ENCODE measurements at regions not wholly inside any gene's neighbourhood (a gene's known extent, or its start where the extent isn't known, plus 50 kb on each side); places are given as distances from the start of the nearest gene placed in this dataset.

DNA sequence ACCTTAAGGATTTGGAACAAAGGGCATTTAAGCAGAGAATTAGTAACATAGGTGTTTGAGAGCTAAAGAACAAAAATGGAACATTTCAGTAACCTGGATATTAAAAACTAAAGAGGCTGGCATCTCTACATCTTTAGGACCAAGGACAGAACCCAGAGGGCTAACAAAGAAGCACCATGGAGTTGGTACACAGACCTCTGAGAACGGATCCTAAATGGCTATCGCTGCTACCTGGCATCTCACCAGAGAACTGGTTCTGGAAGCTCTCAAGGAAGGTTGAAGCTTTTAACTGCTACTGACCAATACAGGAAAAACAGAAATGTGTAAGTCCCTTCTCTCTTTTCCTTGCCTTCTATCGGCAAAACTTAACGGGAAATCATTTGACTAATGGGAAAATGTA lies 118.4 kb upstream of the TLL1 start:
- Histone ChIP-seq H3K4me3 (ENCODE audit: low read length in 3 of 3) (no peak overlapping the region), H3K27me3 (ENCODE audit: control insufficient read depth, insufficient read depth, low read length) (no peaks in the 10 kb centered on the region), H3K27ac (ENCODE audit: low read depth in 2 of 2, low read length in 2 of 2) (no peak overlapping the region), H3K9me3 (ENCODE audit: control insufficient read depth in 2 of 3, insufficient read depth in 1 of 3, low read length in 3 of 3) (no peaks in the 10 kb centered on the region), H3K4me1 (ENCODE audit: control insufficient read depth in 2 of 3, insufficient read depth in 2 of 3, low read depth in 1 of 3, low read length in 3 of 3) (no peaks in the 10 kb centered on the region), H3K9ac (ENCODE audit: low read length in 3 of 3) (no peak overlapping the region), H3K36me3 (ENCODE audit: control insufficient read depth in 2 of 3, insufficient read depth in 3 of 3, low read length in 3 of 3) (no peaks in the 10 kb centered on the region)
- DNase-seq (no peak), FAIRE-seq (no peak)
- TF ChIP-seq CTCF (IDR thresholded peaks at IDR 0.05; ENCODE audit: borderline replicate concordance, extremely low read depth, insufficient read depth), result no peak
- intact Hi-C loops (cut with DNase I), result no loop called here

DNA sequence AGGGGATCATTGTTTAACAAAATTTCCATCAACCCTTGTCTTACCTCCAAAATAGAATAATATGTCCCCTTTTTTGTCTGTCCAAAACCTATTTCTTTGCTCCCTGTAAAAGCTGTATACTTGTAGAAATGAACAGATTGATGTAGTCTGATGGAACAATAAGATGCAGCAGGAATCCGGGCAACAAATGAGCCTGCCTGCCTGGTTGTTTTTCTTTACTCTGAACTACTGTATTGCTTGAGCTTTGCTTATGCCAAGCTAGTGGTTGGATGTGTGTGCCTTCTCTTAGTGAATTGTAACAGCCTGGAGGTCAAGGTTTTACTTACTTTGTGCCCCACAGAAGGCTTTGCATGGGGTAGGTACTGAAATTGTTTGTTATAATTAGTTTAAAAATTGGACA lies 116.2 kb upstream of the TLL1 start:
- no peak for TF ChIP-seq CTCF (IDR thresholded peaks at IDR 0.05; ENCODE audit: borderline replicate concordance, extremely low read depth, insufficient read depth)
- FAIRE-seq, result no peak
- intact Hi-C loops (cut with DNase I), result no loop called here
- no peaks in the 10 kb centered on the region for H3K9me3 ChIP-seq (ENCODE audit: control insufficient read depth in 2 of 3, insufficient read depth in 1 of 3, low read length in 3 of 3)
- no peak overlapping the region for H3K9ac ChIP-seq (ENCODE audit: low read length in 3 of 3)
- H3K4me3 ChIP-seq (ENCODE audit: low read length in 3 of 3), result no peak overlapping the region
- no peaks in the 10 kb centered on the region for H3K27me3 ChIP-seq (ENCODE audit: control insufficient read depth, insufficient read depth, low read length)
- no peak overlapping the region for H3K27ac ChIP-seq (ENCODE audit: low read depth in 2 of 2, low read length in 2 of 2)
- no peaks in the 10 kb centered on the region for H3K4me1 ChIP-seq (ENCODE audit: control insufficient read depth in 2 of 3, insufficient read depth in 2 of 3, low read depth in 1 of 3, low read length in 3 of 3)
- no peak for DNase-seq
- H3K36me3 ChIP-seq (ENCODE audit: control insufficient read depth in 2 of 3, insufficient read depth in 3 of 3, low read length in 3 of 3), result no peaks in the 10 kb centered on the region

DNA sequence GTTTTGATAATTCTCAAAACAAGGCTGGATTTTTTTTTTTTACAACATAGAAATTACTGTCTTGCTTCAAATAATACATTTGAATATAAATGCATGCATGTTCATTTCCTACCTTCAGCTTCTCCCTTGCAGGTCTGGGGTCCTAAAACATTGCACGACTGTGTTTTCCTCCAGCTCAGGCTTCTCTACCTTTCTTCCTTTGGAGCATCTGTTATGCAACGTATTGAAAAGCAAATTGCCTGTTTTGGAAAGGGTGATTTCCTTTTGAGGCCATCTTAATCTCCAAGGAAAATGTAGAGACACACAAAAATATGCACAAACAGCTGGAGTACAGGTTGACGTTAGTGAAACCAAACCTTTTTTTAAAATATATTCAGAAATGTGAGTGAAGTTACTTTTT lies 115.6 kb upstream of the TLL1 start:
- DNase-seq, result no peak
- no peaks in the 10 kb centered on the region for H3K4me1 ChIP-seq (ENCODE audit: control insufficient read depth in 2 of 3, insufficient read depth in 2 of 3, low read depth in 1 of 3, low read length in 3 of 3)
- intact Hi-C loops (cut with DNase I), result no loop called here
- no peaks in the 10 kb centered on the region for H3K9me3 ChIP-seq (ENCODE audit: control insufficient read depth in 2 of 3, insufficient read depth in 1 of 3, low read length in 3 of 3)
- no peaks in the 10 kb centered on the region for H3K27me3 ChIP-seq (ENCODE audit: control insufficient read depth, insufficient read depth, low read length)
- H3K27ac ChIP-seq (ENCODE audit: low read depth in 2 of 2, low read length in 2 of 2), result no peak overlapping the region
- H3K36me3 ChIP-seq (ENCODE audit: control insufficient read depth in 2 of 3, insufficient read depth in 3 of 3, low read length in 3 of 3), result no peaks in the 10 kb centered on the region
- H3K4me3 ChIP-seq (ENCODE audit: low read length in 3 of 3), result no peak overlapping the region
- no peak for FAIRE-seq
- no peak for TF ChIP-seq CTCF (IDR thresholded peaks at IDR 0.05; ENCODE audit: borderline replicate concordance, extremely low read depth, insufficient read depth)
- H3K9ac ChIP-seq (ENCODE audit: low read length in 3 of 3), result no peak overlapping the region

DNA sequence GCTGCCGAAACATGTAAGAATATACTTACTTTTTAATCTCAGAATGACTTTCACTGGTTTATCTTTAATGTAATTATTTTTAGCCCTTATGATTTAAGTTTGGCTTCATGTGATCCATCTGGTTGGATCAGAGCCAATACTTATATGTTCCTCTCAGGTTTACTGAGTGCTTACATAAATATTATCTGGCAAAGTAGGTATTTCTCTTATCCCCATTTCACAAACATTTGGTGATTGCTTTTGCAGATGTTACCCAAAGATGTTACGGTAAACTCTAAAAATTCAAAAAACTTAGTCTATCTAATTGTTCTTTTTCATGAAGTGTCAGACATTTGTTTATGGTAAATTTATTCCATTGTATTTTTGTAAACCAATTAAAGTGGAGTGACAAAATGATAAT lies 115.0 kb upstream of the TLL1 start:
- no peaks in the 10 kb centered on the region for H3K4me1 ChIP-seq (ENCODE audit: control insufficient read depth in 2 of 3, insufficient read depth in 2 of 3, low read depth in 1 of 3, low read length in 3 of 3)
- no peak overlapping the region for H3K9ac ChIP-seq (ENCODE audit: low read length in 3 of 3)
- no peak for DNase-seq
- no peaks in the 10 kb centered on the region for H3K27me3 ChIP-seq (ENCODE audit: control insufficient read depth, insufficient read depth, low read length)
- H3K36me3 ChIP-seq (ENCODE audit: control insufficient read depth in 2 of 3, insufficient read depth in 3 of 3, low read length in 3 of 3), result no peaks in the 10 kb centered on the region
- H3K4me3 ChIP-seq (ENCODE audit: low read length in 3 of 3), result no peak overlapping the region
- H3K9me3 ChIP-seq (ENCODE audit: control insufficient read depth in 2 of 3, insufficient read depth in 1 of 3, low read length in 3 of 3), result no peaks in the 10 kb centered on the region
- no peak overlapping the region for H3K27ac ChIP-seq (ENCODE audit: low read depth in 2 of 2, low read length in 2 of 2)
- FAIRE-seq, result no peak
- intact Hi-C loops (cut with DNase I), result no loop called here
- no peak for TF ChIP-seq CTCF (IDR thresholded peaks at IDR 0.05; ENCODE audit: borderline replicate concordance, extremely low read depth, insufficient read depth)

Data from kidney (tissue), 13 donors.